Fibroblast of skin of right quadriceps (primary cell): ENCODE measurements at regions not wholly inside any gene's neighbourhood (a gene's known extent, or its start where the extent isn't known, plus 50 kb on each side); places are given as distances from the start of the nearest gene placed in this dataset.

Experiments
- DNase-seq: peaks from one replicate; pipeline ENCODE4 v3.0.0-alpha.2; 2013

DNA sequence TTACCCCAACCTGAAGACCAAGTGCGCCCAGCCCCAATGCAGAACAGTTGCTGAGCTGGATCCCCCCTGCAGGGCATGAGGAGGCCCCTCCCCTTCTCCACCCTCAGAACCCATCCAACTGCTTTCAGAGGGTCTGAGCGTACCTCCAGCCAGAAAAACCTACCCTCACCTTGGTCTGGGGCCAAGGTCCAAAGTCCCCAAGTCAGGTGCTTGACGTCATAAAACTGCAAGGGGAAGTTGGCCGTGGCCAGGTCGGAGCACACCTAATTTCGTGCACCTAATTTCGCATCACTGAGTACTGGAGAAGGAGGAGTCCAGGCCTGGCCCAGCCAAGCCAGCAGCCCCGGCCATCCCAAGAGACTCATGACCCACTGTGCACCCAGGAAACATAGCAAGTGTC lies 289.8 kb downstream of the CTTN start:
- no peak for DNase-seq

DNA sequence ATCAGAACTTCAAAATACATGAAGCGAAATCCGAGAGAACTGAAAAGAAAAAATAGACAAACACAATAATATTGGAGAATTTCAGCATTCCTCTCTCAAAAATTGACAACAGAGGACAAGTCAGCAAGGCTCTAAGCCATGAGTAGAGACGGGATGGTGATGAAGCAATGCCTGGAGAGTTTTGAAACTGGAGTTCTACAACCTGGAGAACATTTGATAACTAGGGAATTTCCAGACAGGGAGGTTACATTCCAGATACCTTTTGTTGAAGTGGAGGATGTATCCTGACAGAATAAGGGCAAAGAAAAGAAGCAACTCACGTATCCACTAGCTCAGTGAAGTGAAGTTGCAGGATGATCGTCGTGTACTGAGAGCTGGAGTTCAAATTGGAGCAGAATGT lies 291.4 kb downstream of the CTTN start:
- DNase-seq: no peak

DNA sequence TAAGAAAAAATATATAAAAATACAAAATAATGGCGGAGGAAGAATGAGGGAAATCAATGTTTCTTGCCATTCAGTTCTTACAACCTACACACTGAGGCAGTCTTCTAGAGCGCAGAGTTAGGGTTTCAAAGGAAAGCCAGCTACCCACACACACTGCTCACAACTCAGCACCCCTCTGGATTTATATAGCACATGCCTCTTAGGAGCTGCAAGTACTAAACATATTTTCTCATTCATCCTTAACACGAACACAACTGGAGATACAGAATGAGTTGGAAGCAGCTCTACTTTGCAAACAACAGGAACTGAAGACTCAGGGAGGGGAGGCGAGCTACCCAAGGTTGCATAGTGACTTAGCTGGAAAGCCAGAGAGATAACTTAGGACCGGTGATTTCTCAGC lies 293.8 kb downstream of the CTTN start:
- DNase-seq: no peak

DNA sequence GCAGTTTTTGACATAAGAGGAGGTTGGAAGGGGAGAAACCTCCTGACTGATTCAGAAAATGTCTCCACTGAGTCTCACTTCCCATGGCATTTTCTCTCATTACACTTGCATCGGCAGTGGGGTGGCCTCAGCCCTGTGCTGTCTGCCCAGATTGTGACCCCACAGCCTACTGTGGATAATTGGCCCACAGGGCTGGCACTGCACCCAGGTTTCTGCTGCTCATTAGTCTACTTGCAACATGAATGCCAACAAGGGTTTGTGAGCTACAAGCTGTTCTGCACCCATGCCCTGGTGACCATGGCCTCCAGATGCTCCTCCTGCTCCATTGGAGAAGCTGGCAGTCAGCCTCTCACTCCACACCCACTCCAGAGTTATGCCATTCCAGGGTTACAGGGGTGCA lies 296.0 kb downstream of the CTTN start:
- no peak for DNase-seq

DNA sequence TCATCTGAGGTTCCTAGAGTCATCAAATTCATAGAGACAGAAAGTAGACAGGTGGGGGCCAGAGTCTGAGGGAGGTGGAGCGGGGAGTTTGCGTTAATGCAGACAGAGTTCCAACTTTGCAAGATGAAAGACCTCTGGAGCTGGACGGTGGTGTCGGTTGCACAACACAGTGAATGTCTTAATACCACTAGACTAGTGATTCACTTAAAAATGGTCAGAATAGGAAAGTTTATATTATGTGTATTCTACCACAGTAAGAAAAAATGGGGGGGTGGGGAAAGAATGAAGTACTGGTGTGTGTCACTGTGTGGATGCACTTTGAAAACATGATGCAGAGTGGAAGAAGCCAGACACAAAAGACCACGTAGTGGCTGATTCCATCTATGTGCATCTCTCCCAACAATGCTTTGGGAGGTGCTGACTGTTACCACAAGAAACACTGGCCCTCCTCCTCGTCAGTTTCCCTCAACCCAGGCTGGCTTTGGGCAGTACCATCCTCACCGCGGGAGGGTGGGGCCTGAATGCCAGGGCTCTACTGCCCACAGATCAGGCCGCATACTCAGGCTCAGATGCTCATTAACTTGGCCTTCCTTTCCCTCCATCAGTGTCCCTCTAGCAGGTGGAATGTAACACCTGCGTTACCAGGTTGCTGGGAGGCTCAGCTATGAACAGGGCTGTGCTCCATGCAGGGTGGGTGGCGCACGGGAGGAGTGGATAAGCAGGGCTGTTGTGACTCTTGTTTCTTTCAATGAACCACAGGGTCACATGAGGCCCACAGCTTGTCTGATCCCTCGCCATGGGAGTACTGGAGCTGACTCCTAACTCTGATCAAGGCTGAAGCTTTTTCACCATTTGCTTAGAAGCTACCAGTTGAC lies 297.0 kb downstream of the CTTN start:
- no peak for DNase-seq

DNA sequence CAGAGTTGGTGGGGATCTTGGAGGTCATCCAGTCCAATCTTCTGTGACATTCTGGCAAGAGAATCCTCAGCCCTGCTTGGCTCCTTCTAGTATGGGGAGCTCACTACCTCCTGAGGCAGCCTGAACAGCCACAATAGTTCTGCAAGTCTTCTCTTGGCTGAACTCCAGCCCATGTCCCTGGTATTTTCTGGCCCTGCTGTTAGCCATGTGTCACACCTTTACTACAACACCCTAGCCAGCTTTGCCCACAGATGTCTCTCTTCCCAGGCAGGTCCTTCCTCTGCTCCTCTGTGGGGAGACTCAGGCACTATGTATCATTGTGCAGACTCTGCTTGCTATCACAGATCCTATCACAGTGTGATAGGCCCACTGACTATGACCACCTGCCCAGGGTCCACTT lies 297.7 kb downstream of the CTTN start:
- no peak for DNase-seq

DNA sequence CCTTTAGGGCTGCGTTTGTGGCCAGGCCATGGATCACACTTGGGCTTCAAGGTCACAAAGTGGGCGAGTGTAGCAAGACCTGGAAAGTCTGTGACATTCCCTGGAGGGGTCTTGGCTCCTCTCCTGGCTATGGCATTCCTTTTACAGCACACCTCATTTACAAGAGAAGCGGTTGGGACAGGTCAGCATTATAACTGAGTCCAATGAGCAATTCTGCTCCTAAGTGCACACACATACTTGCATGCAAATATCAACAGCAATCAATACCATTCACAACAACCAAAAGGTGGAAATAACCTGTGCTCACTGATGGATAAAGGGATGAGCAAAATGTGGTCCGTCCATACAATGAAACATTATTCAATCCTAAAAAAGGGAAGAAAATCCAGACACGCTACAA lies 298.2 kb downstream of the CTTN start:
- no peak for DNase-seq

DNA sequence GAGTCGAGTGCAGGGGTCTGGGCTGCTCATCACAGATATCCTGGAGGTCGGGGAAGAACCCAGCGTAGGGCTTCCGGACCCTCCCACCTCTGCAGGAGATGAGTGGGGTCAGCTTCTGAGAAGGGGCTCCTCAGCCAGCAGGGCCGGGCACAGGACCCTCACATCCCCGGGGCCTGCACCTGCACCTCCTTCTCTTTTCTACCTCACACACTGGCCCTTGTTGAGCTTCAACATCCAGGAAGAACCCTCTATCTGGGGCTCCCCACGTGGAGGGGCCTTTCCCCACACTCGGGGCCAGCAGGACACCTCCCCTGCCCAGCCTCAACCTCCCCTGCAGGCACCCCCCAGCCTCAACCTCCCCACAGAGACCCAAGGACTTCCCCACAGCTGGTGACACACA lies 299.4 kb downstream of the CTTN start:
- DNase-seq: no peak

DNA sequence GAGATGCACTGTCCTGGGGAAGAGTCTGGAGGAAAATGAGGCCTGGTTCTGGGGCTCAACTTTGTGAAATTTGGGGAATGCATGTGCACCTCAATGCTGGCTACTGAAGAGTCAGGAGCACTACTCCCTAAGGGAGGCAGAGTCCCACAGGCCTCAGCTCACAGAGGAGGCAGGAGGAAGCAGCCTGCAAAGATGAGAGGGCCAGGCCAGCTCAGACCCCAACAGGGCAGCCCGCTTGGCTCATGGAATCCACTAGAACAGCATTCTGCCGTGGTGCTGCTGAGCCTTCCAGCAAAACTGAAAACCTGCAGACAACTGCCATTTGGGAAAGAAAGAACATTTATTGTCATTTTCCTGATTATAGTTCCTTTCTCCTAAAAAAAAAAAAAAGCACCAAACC lies 300.5 kb downstream of the CTTN start:
- no peak for DNase-seq

DNA sequence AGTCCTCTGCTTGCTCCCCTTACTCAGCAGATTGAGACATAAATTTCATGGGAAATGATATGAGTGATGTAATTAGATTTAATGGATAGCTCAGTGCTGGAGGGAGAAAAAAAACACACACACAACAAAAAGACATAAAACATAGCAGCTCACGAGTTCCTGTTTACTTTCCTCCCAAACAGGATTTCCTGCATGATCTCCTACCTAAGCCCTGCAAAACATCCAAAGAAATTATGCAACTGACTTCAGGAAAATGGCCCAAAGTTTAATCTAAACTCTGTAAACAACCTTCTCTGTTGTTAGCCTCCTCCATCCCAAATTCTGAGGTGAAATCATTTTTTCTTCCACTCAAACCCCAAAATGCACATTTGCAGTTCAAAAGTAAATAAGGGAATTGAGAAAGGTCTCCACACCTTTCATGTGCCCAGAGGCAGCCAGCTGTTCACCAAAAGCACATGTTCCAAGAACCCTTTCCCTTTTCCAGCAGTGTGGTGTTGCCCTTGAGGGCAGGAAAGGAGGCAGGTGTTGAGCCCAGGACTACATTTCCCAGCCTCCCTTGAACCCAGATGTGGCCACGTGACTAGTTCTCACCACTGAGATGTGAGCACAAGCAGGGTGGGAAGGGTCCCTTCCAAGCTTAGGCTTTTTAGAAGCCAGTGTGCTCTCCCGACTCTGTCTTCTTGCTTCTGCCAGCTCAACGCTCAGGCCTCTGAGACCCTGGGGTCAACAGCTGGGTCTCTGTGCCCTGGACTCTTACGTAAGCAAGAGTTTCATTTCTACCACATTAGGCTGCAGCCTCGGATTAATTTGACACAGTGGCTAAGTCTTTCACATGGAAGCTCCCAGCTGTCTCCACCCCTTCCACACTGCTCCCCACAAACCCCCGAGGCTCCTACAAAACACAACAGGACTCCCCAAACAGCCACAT lies 301.2 kb downstream of the CTTN start:
- no peak for DNase-seq

DNA sequence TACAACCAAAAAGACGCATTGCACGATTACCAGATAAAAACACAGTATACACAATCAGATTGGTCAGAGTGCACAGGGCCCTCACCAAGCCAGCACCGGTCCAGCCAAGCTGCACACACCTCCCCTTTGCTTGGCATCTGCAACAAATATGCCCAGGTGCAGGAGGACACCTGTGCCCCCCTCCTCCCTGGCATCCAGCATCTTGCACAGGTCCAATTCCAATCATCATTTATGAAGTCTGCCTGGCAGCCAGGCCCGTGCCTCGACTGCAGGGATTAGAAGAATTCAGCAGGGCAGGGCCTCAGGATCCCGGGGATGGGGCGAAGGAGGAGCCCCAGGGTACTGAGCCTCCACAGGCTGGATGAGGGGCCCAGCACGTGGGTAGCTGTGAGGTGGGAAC lies 302.1 kb downstream of the CTTN start:
- no peak for DNase-seq

DNA sequence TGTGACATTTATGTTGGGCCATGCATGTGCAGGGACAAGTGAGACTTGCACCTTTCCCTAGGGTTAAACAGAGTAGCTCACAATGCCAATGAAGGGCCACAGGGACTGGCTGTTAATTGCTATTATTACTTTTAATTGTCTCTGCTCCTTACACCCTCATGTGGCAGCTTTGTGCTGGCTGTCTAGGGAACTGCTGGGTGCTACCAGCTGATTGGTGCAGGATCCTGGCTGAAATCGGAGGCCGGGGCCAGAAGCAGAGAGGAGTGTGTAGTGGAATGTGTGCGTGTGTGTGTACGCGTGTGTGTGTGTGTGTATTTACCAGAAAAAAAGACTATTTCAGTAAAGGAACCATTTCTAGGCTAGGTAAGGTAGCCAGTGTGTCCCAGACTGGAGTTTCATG lies 302.5 kb downstream of the CTTN start:
- no peak for DNase-seq

DNA sequence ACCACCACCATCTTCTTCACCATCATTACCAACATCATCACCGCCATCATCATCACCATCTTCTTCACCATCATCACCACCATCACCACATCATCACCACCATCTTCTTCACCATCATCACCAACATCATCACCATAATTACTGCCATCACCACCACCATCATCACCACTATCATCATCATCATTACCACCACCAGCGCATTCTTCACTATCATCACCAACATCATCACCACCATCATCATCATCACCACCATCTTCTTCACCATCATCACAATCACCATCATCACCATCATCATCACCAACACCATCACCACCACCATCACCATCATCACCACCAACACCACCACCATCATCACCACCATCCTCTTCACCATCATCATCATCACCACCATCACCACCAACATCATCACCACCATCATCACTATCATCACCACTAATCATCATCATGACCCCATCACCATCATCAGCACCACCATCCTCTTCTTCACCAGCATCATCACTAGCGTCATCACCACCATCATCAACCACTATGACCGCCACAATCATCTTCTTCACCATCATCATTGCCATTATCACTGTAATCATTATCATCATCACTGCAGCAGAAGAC lies 303.8 kb downstream of the CTTN start:
- DNase-seq: no peak

DNA sequence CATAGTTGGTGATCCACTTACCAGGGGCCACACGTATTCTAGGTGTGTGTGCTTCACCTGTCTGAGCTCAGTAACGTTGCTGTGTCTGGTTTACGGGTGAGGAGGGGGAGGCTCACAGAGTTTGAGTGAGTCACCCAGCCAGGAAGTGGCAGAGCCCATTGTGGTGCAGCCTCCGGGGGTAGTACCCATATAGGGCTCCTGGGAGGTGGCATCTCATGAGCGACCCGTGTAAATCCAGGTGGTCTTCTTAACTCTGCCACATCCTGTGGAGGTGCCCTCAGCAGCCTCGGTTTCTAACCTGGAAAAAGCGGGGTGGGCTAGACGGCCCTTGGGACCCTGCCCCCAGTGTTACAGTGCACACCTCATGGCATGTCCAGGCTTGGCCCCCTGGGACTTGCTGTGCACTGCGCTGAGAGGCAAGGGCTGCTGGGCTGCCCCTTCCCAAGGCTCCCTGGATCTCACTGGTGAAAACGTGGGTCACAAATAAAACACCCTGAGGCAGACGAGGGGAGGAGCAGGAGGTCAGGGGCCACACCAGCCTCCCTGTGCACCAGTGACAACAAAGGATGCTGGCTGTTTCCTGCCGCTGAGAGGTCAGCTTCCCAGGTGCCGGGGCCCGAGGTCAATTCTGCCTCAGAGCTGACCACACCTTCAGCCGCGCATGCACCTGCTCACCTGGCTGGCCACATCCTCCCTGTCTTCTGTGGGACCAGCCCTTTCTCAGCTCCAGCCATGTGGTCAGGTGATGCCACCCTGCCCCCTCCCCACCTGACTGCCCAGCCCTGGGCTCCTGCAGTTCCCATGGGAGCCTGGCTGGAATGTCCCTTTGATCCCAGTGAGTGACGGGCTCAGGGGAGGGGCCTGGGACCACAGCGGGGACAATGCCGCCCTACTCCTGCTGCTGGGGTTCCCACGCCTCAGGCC lies 305.1 kb downstream of the CTTN start:
- DNase-seq: no peak

DNA sequence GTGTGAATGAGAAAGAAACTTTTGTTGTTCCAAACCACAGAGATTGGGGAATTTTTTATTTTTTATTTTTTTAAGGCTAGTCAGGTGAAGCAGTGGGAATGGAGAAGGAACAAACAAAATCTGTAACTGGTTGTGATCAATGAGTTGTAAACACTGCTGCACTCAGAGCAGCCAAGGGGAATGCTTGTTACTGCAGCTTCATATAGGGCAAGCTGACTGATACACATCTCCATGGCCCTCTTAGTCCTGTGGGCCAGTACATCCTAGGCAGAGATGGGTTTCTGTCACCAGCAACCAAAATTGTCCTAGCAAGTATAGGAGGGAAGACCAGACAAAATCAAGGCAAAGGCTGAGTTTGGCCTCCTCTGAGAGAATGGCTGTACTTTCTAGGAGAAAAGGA lies 306.8 kb downstream of the CTTN start:
- DNase-seq: no peak

DNA sequence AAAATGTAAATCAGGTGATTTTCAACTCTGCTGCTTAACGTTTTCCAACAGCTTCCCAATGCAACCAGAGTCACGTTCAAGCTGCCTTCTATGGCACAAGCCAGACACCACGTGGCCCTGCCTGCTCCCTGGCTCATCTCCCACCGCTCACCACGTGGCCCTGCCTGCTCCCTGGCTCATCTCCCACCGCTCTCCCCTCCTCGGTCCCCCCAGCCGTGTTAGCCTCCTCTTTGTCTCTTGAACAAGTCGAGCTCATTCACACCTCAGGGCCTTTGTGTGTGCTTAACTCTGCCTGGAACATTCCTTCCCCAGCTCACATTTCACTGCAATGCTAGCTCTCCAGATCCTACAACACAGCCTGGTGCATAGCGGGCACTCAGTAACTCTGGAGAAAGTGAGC lies 307.6 kb downstream of the CTTN start:
- DNase-seq: no peak

DNA sequence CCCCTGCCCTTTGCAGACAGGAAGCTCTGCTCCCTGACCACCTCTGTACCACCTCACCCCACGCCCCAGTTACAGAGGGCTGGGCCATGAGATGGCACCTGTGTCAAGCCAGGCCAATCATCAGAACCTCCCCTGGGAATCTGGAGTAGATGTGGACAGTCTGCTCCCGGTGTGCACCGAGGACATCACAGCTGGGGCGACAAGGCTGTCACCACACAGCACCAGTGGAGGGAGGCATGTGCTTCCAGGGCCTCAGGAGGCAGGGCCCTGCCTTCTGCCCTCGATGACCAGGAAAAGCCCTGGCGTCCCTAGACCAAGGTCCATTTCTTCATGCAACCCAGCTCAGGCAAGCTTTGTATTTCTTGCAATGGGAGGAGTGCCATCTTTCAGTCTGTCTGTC lies 309.5 kb downstream of the CTTN start:
- no peak for DNase-seq

DNA sequence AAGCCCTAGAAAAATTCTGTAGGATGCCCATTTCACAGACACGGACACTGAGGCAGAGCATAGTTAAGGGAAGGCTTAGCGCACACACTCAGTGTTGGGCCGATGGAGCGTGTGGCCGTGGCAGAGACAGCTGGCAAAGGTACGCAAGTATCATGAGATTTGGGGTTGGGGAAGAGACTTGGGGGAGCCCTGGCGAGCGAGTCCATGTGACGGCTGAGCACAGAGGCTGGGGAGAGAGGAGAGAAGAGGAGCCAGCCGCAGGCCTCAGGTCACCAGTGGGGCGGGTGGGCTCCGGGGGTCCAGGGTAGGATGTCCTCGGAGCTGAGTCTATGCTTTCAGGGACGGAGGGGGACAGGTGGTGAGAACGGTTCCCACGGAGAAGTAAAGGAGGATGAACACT lies 311.3 kb downstream of the CTTN start:
- DNase-seq: no peak

DNA sequence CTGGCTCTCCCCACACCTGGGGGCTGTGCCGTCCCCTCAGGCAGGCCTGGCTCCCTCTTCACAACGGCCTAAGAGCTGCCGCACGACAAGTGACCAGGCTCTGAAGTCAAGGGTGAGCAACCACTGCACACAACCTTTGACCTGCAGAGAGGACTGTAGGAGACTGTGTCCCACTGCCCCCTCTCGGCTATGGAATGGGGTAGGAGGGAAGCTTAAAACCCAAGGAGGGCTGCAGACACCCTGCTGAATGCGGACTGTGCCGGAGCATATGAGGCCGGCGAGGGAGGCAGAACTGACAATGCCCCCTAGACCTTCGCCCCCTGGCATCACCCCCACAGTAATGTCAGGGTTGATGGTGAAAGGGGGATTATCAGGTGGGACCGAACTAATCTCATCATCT lies 311.9 kb downstream of the CTTN start:
- no peak for DNase-seq

DNA sequence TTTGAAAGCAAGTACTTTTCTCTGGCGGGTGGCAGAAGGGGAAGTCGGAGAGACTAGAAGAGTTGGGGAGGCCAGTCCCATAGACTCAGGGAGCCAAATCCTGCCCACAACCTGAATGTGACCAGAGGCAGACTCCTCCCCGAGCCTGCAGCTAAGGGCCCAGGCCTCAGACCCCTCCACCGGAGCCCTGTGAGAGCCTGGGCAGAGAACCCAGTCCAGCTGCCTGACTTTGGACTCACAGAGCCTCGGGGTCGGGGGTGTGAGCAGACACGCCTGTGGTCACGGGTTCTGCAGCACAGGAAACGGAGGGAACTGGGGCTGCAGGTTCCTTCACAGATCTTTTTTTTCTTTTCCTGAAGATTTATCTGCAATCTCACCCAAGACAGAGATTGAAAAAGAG lies 312.3 kb downstream of the CTTN start:
- DNase-seq: no peak

DNA sequence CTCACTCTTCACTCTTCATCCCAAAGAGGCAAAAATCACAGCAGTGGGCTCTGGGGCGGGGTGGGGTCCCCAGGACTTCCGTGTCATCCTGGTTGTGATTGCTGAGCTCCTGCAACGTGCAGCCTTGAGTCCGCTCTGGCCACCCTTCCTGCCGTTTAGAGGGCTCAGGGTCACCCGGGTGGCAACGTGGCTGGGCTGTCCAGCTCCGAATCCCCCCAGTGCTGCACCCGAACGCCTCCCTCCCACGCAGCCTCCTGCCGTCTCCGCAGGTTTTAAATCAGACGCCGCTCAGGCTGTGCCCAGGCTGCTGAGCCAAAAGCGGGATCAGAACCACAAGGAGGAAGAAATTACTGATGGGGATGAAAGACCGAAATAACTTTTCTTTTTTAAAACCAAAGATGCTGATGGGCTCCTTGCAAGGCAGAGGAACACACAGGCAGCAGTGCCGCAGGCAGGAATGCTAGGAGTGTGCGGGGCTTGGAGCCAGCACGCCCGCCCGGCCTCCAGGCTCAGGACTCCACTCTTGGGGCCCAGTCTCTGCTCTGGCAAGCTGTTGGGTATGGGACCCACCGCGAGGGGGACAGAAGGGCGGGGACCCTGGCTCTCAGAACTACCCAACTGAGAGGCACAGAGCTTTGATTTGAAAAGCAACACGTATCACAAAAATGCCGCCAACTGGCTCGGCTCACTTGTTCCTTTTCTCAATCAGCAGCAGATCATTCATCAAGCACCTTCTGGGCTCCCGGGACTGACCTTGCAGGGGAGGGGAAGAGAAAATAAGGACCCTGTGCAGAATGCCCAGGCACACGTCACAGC lies 313.0 kb downstream of the CTTN start:
- no peak for DNase-seq

DNA sequence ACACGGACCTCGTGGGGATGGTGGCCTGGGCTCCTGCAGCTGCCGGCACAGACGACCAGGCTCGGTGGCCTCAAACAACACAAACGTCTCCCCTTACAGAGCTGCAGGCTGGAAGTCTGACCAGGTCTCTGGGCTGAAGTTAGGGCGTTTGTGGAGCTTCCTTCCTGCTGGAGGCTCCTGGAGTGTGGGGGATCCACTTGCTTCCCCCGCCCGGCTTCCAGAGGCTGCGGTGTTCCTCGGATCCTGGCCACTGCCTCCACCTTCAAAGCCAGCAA lies 313.5 kb downstream of the CTTN start:
- DNase-seq: no peak
